Sigmoid colon (tissue), 4 donors: ENCODE measurements at regions not wholly inside any gene's neighbourhood (a gene's known extent, or its start where the extent isn't known, plus 50 kb on each side); places are given as distances from the start of the nearest gene placed in this dataset.

Experiments
- CTCF ChIP-seq, 4 experiments: fragments of 450-650 bp in 3 of 4; fragments of 200-600 bp in 1 of 4; IDR thresholded peaks; one replicate each; pipeline ENCODE4 v1.5.1; 2016 to 2019; ENCODE audit warnings: antibody characterized with exemption in 4 of 4, mild to moderate bottlenecking in 3 of 4, moderate library complexity in 2 of 4
- EP300 ChIP-seq, 4 donors: sonication (generic); formaldehyde crosslinking; IDR thresholded peaks; one replicate each; pipeline ENCODE4 v1.6.1; 2017; ENCODE audit warnings: antibody characterized with exemption in 4 of 4
- POLR2A ChIP-seq, 2 donors: fragments of 450-650 bp; IDR thresholded peaks; one replicate each; pipeline ENCODE4 v1.6.1; 2016; ENCODE audit warnings: antibody characterized with exemption in 2 of 2, mild to moderate bottlenecking in 2 of 2, moderate library complexity in 2 of 2
- POLR2AphosphoS5 ChIP-seq, 4 donors: sonication (generic); formaldehyde crosslinking; IDR thresholded peaks; one replicate each; pipeline ENCODE4 v1.6.1; 2017; ENCODE audit warnings: antibody characterized with exemption in 4 of 4

GRCh38 chr3:182138393-182138792 is 426.7 kb downstream of the SOX2 start:
- TF ChIP-seq CTCF (IDR thresholded peaks at IDR 0.05): no peak
- no peak for TF ChIP-seq POLR2A (IDR thresholded peaks at IDR 0.05)
- TF ChIP-seq POLR2AphosphoS5 (IDR thresholded peaks at IDR 0.05): no peak
- no peak for TF ChIP-seq EP300 (IDR thresholded peaks at IDR 0.05)
